K562 (cell line): ENCODE measurements at regions not wholly inside any gene's neighbourhood (a gene's known extent, or its start where the extent isn't known, plus 50 kb on each side); places are given as distances from the start of the nearest gene placed in this dataset.

Source experiments
- ATAC-seq: fragments of 200-7000 bp; cut with Tn5 transposase; 3 replicates; pipeline ENCODE4 v1.9.1; 2020; ENCODE audit warnings: moderate library complexity
- BruUV-seq: library from RNA; stranded (reverse); fragments of 400-500 nt; replicated peaks from 2 replicates; lab custom pipeline; 2021; lab: Mats Ljungman, UMichigan
- CTCF ChIA-PET: fragments of 300-600 bp; formaldehyde crosslinking; extraction: SDS; loops from one replicate; lab custom pipeline; 2021; ENCODE audit warnings: low intra/inter-chr PET ratio; lab: Yijun Ruan, JAX
- POLR2A ChIA-PET: fragments of 300-600, 350-650 bp; sonication (Branson Sonifier 250); formaldehyde crosslinking; extraction: SDS; loops from one replicate; lab custom pipeline; 2021; ENCODE audit warnings: antibody characterized with exemption, inconsistent platforms; lab: Yijun Ruan, JAX
- DNase-seq, 4 experiments: peaks; one replicate each; pipeline versions ENCODE4 v3.0.0 to v3.0.0-alpha.2; 2011 to 2018; ENCODE audit warnings: low spot score in 3 of 4, mixed read lengths in 3 of 4; ENCODE audit errors: extremely low read depth in 1 of 4
- FAIRE-seq: peaks from 2 replicates; lab custom pipeline; 2011; peaks lifted over from hg19 to GRCh38; lab: Jason Lieb, UNC
- H2AFZ ChIP-seq: 2 replicates; pipeline ENCODE4 v1.6.0; 2011; ENCODE audit warnings: low read depth, low read length, control low read depth, inconsistent platforms
- H3K27ac ChIP-seq: fragments of 200-600 bp; 3 replicates; pipeline ENCODE4 v1.8.0; 2011; ENCODE audit warnings: low read depth, mild to moderate bottlenecking, control low read depth, inconsistent platforms, low read length, moderate library complexity, mixed read lengths; ENCODE audit errors: extremely low read depth
- H3K27me3 ChIP-seq, 2 experiments: fragments of 300-600 bp in 1 of 2; 2 replicates in 1 of 2; 3 replicates in 1 of 2; pipeline versions ENCODE4 v1.6.0 to v1.8.0; 2011; ENCODE audit warnings: inconsistent platforms in 2 of 2, low read length in 2 of 2, mild to moderate bottlenecking in 1 of 2, mixed read lengths in 1 of 2, moderate library complexity in 1 of 2; ENCODE audit not compliant: control insufficient read depth in 2 of 2, insufficient read depth in 2 of 2
- H3K36me3 ChIP-seq: fragments of 300-600 bp; 3 replicates; pipeline ENCODE4 v1.8.0; 2011; ENCODE audit warnings: mild to moderate bottlenecking, low read length, inconsistent platforms; ENCODE audit not compliant: control insufficient read depth, insufficient read depth
- H3K4me1 ChIP-seq, 2 experiments: fragments of 200-600 bp in 1 of 2; replicated peaks in 1 of 2; 2 replicates in 1 of 2; 3 replicates in 1 of 2; pipeline versions ENCODE4 v1.5.1 to v1.8.0; 2011; ENCODE audit warnings: inconsistent platforms in 2 of 2, low read length in 2 of 2, mild to moderate bottlenecking in 1 of 2, mixed read lengths in 1 of 2, moderate library complexity in 1 of 2; ENCODE audit not compliant: control insufficient read depth in 2 of 2, insufficient read depth in 2 of 2
- H3K4me2 ChIP-seq: 2 replicates; pipeline ENCODE4 v1.6.1; 2011; ENCODE audit warnings: low read length, control low read depth, inconsistent platforms, mixed read lengths; ENCODE audit not compliant: insufficient read depth
- H3K4me3 ChIP-seq: fragments of 200-600 bp; sonication (generic), shearing (Covaris generic); 2 replicates; pipeline ENCODE4 v1.5.1; 2016; ENCODE audit warnings: control low read depth, inconsistent platforms
- H3K79me2 ChIP-seq: fragments of 200-600 bp; 3 replicates; pipeline ENCODE4 v1.8.0; 2011; ENCODE audit warnings: low read length, inconsistent platforms; ENCODE audit not compliant: control insufficient read depth, insufficient read depth
- H3K9ac ChIP-seq, 2 experiments: 2 replicates each; pipeline versions ENCODE4 v1.6.0 to v1.6.1; 2011; ENCODE audit warnings: low read depth in 2 of 2, low read length in 2 of 2, control low read depth in 1 of 2, inconsistent platforms in 1 of 2, mild to moderate bottlenecking in 1 of 2, mixed read lengths in 1 of 2; ENCODE audit not compliant: insufficient read depth in 1 of 2
- H3K9me1 ChIP-seq: one replicate; pipeline ENCODE4 v1.6.0; 2011; ENCODE audit warnings: inconsistent platforms, mild to moderate bottlenecking, low read length, moderate library complexity; ENCODE audit not compliant: control insufficient read depth, insufficient read depth
- H3K9me3 ChIP-seq: replicated peaks from 2 replicates; pipeline ENCODE4 v1.5.1; 2011; ENCODE audit warnings: low read depth, low read length, inconsistent platforms; ENCODE audit not compliant: control insufficient read depth, insufficient read depth
- H4K20me1 ChIP-seq: replicated peaks from 2 replicates; pipeline ENCODE4 v1.6.1; 2011; ENCODE audit warnings: low read length, inconsistent platforms, mixed read lengths; ENCODE audit not compliant: control insufficient read depth, insufficient read depth
- CBX3 ChIP-seq, 2 experiments: IDR thresholded peaks; 1 replicate in 1 of 2; 2 replicates in 1 of 2; pipeline ENCODE4 v1.6.1; 2012; ENCODE audit warnings: inconsistent platforms in 2 of 2, low read length in 2 of 2, borderline replicate concordance in 1 of 2, control low read depth in 1 of 2
- CHD2 ChIP-seq: IDR thresholded peaks from 2 replicates; pipeline ENCODE4 v1.6.1; 2011; ENCODE audit warnings: low read depth, low read length
- HDAC3 ChIP-seq: fragments of 450-650 bp; IDR thresholded peaks from 2 replicates; pipeline ENCODE4 v1.6.1; 2018; ENCODE audit warnings: borderline replicate concordance, mild to moderate bottlenecking, moderate library complexity; ENCODE audit not compliant: partially characterized antibody
- NKRF ChIP-seq: fragments of 450-650 bp; IDR thresholded peaks from 2 replicates; pipeline ENCODE4 v1.6.1; 2016; ENCODE audit warnings: borderline replicate concordance
- RUNX1 ChIP-seq: sonication (generic); IDR thresholded peaks from 2 replicates; pipeline ENCODE4 v1.6.1; 2016; ENCODE audit warnings: antibody characterized with exemption, low read depth
- SRSF7 ChIP-seq: fragments of 200-400 bp; formaldehyde crosslinking; optimal IDR thresholded peaks from 2 replicates; pipeline ENCODE3; 2017; ENCODE audit warnings: mild to moderate bottlenecking, low read depth, low read length
- SRSF9 ChIP-seq: fragments of 200-400 bp; formaldehyde crosslinking; IDR thresholded peaks from 2 replicates; pipeline ENCODE4 v1.6.1; 2017; ENCODE audit warnings: low read depth, low read length, borderline replicate concordance
- ZBTB2 ChIP-seq: fragments of 450-650 bp; IDR thresholded peaks from 2 replicates; pipeline ENCODE4 v1.6.1; 2016; ENCODE audit warnings: antibody characterized with exemption
- WGBS: fragments of 100-300 bp; shearing (Covaris generic); methylation state at CpG from one replicate; pipeline ENCODE4 v1.1.6; 2016; ENCODE audit warnings: low coverage, mixed read lengths; ENCODE audit not compliant: insufficient coverage; ENCODE audit errors: missing lambda C conversion rate; 5-methylcytosine and 5-hydroxymethylcytosine counted together
- in situ Hi-C: fragments of 300-500 bp; cut with MboI; formaldehyde crosslinking; loops from 4 replicates; pipeline ENCODE4 v1.15.0; 2018; ENCODE audit warnings: inconsistent platforms, mixed read lengths
- intact Hi-C: fragments of 100-400 bp; cut with micrococcal nuclease; formaldehyde crosslinking; loops from 2 replicates; pipeline ENCODE4 v1.14.2; 2022
- TF ChIP-seq, protein P1 (sequence below): IDR thresholded peaks from 2 replicates; pipeline ENCODE4 v1.6.1; 2011; ENCODE audit warnings: borderline replicate concordance, low read depth, mild to moderate bottlenecking, moderate library complexity, low read length; ENCODE audit not compliant: insufficient read depth, poor library complexity, severe bottlenecking

DNA sequence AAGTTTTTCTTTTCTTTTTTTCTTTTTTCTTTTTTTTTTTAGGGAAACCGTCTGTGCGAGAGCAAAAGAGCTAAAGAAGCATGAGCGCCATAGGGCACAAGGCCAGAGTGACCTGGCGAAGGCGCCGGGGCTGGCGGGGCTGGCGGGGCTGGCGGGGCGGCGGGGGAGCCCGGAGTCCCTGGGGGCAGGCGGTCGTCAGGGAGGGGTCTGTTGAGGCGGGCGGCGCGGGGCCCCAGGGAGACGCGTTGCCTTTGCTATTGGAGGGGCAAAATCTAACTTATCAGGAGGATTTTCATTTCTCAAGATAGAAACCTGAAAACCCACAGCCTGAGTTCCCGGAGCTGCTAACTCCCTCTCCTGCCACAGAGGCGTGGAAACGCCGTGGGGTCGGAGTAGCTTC lies 135.6 kb upstream of the SMAD1 start:
- Histone ChIP-seq H3K27me3 (peaks cover 9 to 15% of the 10 kb centered on the region in 2 experiments), H3K36me3 (no peaks in the 10 kb centered on the region), H3K4me3 (no peak overlapping the region), H2AFZ (no peak overlapping the region), H3K9me3 (no peaks in the 10 kb centered on the region), H4K20me1 (no peaks in the 10 kb centered on the region), H3K27ac (no peak overlapping the region), H3K79me2 (no peaks in the 10 kb centered on the region), H3K4me1 (no peaks in the 10 kb centered on the region), H3K9me1 (no peaks in the 10 kb centered on the region), H3K9ac (no peak overlapping the region), H3K4me2 (no peak overlapping the region)
- TF ChIP-seq RUNX1 (no peak), NKRF (no peak), SRSF9 (no peak), SRSF7 (no peak), ZBTB2 (no peak), CBX3 (IDR thresholded peaks at IDR 0.05; ENCODE audit: borderline replicate concordance in 1 of 2, low read length in 2 of 2) (no peak), HDAC3 (no peak), CHD2 (no peak)
- TF ChIP-seq, protein P1, sequence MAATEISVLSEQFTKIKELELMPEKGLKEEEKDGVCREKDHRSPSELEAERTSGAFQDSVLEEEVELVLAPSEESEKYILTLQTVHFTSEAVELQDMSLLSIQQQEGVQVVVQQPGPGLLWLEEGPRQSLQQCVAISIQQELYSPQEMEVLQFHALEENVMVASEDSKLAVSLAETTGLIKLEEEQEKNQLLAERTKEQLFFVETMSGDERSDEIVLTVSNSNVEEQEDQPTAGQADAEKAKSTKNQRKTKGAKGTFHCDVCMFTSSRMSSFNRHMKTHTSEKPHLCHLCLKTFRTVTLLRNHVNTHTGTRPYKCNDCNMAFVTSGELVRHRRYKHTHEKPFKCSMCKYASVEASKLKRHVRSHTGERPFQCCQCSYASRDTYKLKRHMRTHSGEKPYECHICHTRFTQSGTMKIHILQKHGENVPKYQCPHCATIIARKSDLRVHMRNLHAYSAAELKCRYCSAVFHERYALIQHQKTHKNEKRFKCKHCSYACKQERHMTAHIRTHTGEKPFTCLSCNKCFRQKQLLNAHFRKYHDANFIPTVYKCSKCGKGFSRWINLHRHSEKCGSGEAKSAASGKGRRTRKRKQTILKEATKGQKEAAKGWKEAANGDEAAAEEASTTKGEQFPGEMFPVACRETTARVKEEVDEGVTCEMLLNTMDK = no peak
- ChIA-PET CTCF (no interaction called here), POLR2A (no interaction called here)
- ATAC-seq (no peak), DNase-seq (no peak), FAIRE-seq (no peak)
- intact Hi-C loops (no loop called here), in situ Hi-C loops (no loop called here)
- no TSS peak for BruUV-seq
- WGBS = 0% methylated on average over 11 of the region's 25 CpGs
